H1 (cell line): ENCODE measurements at regions not wholly inside any gene's neighbourhood (a gene's known extent, or its start where the extent isn't known, plus 50 kb on each side); places are given as distances from the start of the nearest gene placed in this dataset.

Source experiments
- CTCF ChIA-PET: fragments of 300-600 bp; sonication (Branson Sonifier 250); formaldehyde crosslinking; loops from one replicate; lab custom pipeline; 2021; ENCODE audit not compliant: partially characterized antibody; lab: Charles Lee
- POLR2A ChIA-PET: fragments of 300-600 bp; sonication (Branson Sonifier 250); formaldehyde crosslinking; loops from one replicate; lab custom pipeline; 2021; ENCODE audit warnings: inconsistent platforms; ENCODE audit not compliant: partially characterized antibody; lab: Charles Lee
- DNase-seq, 2 experiments: peaks; one replicate each; pipeline versions ENCODE4 v3.0.0 to v3.0.0-alpha.2; 2010 to 2022; ENCODE audit warnings: low spot score in 2 of 2, low read depth in 1 of 2, mixed read lengths in 1 of 2
- FAIRE-seq: peaks from 2 replicates; lab custom pipeline; 2011; peaks lifted over from hg19 to GRCh38; lab: Jason Lieb, UNC
- H2AFZ ChIP-seq: 2 replicates; pipeline ENCODE4 v1.8.1; 2012; ENCODE audit warnings: low read length, inconsistent platforms
- H2AK5ac ChIP-seq: 2 replicates; pipeline ENCODE4 v1.6.1; 2013; ENCODE audit warnings: low read depth, low read length
- H2BK120ac ChIP-seq: replicated peaks from 2 replicates; pipeline ENCODE3; 2013; ENCODE audit warnings: low read depth, low read length, inconsistent platforms
- H2BK12ac ChIP-seq: 2 replicates; pipeline ENCODE4 v1.6.1; 2013; ENCODE audit warnings: low read depth, low read length
- H2BK15ac ChIP-seq: 2 replicates; pipeline ENCODE4 v1.6.1; 2013; ENCODE audit warnings: low read length
- H2BK20ac ChIP-seq: 2 replicates; pipeline ENCODE4 v1.6.1; 2013; ENCODE audit warnings: low read length
- H2BK5ac ChIP-seq: 2 replicates; pipeline ENCODE4 v1.6.1; 2013; ENCODE audit warnings: low read depth, low read length
- H3K14ac ChIP-seq: 2 replicates; pipeline ENCODE4 v1.6.1; 2013; ENCODE audit warnings: inconsistent platforms; ENCODE audit not compliant: insufficient read length
- H3K18ac ChIP-seq: 2 replicates; pipeline ENCODE4 v1.6.1; 2013; ENCODE audit warnings: low read length; ENCODE audit errors: extremely low read depth
- H3K23ac ChIP-seq: 2 replicates; pipeline ENCODE4 v1.6.1; 2013; ENCODE audit warnings: inconsistent platforms; ENCODE audit not compliant: insufficient read length
- H3K23me2 ChIP-seq: 2 replicates; pipeline ENCODE4 v1.6.1; 2013; ENCODE audit warnings: low read depth, low read length
- H3K27ac ChIP-seq: 2 replicates; pipeline ENCODE4 v1.6.1; 2011; ENCODE audit warnings: low read depth, low read length, inconsistent platforms
- H3K27me3 ChIP-seq, 4 experiments: replicated peaks in 1 of 4; 1 replicate in 1 of 4; 2 replicates in 3 of 4; pipeline versions ENCODE4 v1.6.1 to v1.8.1; 2011 to 2013; ENCODE audit warnings: low read length in 3 of 4, mild to moderate bottlenecking in 3 of 4, inconsistent platforms in 2 of 4, mixed read lengths in 2 of 4, moderate library complexity in 1 of 4; ENCODE audit not compliant: control insufficient read depth in 3 of 4, insufficient read depth in 3 of 4; ENCODE audit errors: extremely low read depth in 1 of 4
- H3K36me3 ChIP-seq, 4 experiments: 2 replicates each; pipeline versions ENCODE4 v1.6.1 to v1.8.1; 2011 to 2013; ENCODE audit warnings: mild to moderate bottlenecking in 4 of 4, low read length in 3 of 4, moderate library complexity in 2 of 4, control low read depth in 1 of 4, inconsistent platforms in 1 of 4; ENCODE audit not compliant: insufficient read depth in 4 of 4, control insufficient read depth in 2 of 4
- H3K4ac ChIP-seq: replicated peaks from 2 replicates; pipeline ENCODE3; 2013; ENCODE audit warnings: low read length, low read depth, mixed read lengths, inconsistent platforms; ENCODE audit not compliant: insufficient read length
- H3K4me1 ChIP-seq, 4 experiments: replicated peaks in 1 of 4; 1 replicate in 1 of 4; 2 replicates in 3 of 4; pipeline versions ENCODE4 v1.6.1 to v1.8.1; 2011 to 2013; ENCODE audit warnings: low read length in 3 of 4, inconsistent platforms in 2 of 4, mixed read lengths in 1 of 4; ENCODE audit not compliant: insufficient read depth in 4 of 4, control insufficient read depth in 3 of 4
- H3K4me2 ChIP-seq, 2 experiments: 2 replicates each; pipeline versions ENCODE4 v1.6.1 to v1.8.1; 2011 to 2013; ENCODE audit warnings: low read depth in 2 of 2, low read length in 2 of 2, control low read depth in 1 of 2, inconsistent platforms in 1 of 2, mild to moderate bottlenecking in 1 of 2; ENCODE audit not compliant: insufficient read depth in 1 of 2
- H3K4me3 ChIP-seq, 4 experiments: fragments of 200-600, 300-600 bp in 1 of 4; sonication (generic), shearing (Covaris generic), sonication (Bioruptor Twin) in 1 of 4; 2 replicates each; pipeline versions ENCODE4 v1.5.1 to v1.8.1; 2011 to 2016; ENCODE audit warnings: low read length in 4 of 4, low read depth in 3 of 4, control low read depth in 2 of 4, inconsistent platforms in 2 of 4, mild to moderate bottlenecking in 2 of 4, mixed read lengths in 1 of 4, moderate library complexity in 1 of 4; ENCODE audit not compliant: insufficient read depth in 2 of 4; ENCODE audit errors: extremely low read depth in 1 of 4
- H3K56ac ChIP-seq: replicated peaks from 2 replicates; pipeline ENCODE3; 2013; ENCODE audit warnings: low read depth, mild to moderate bottlenecking, mixed read lengths, low read length, inconsistent platforms; ENCODE audit not compliant: insufficient read length
- H3K79me1 ChIP-seq: 2 replicates; pipeline ENCODE4 v1.6.1; 2013; ENCODE audit warnings: low read depth, low read length, control low read depth
- H3K79me2 ChIP-seq, 2 experiments: 2 replicates each; pipeline versions ENCODE4 v1.6.1 to v1.8.1; 2012 to 2013; ENCODE audit warnings: low read length in 2 of 2, mild to moderate bottlenecking in 2 of 2, inconsistent platforms in 1 of 2; ENCODE audit not compliant: insufficient read depth in 2 of 2, control insufficient read depth in 1 of 2
- H3K9ac ChIP-seq, 4 experiments: replicated peaks in 1 of 4; 1 replicate in 1 of 4; 2 replicates in 3 of 4; pipeline versions ENCODE4 v1.6.1 to v1.8.1; 2011 to 2013; ENCODE audit warnings: low read depth in 3 of 4, low read length in 3 of 4, control low read depth in 2 of 4, mild to moderate bottlenecking in 2 of 4, moderate library complexity in 2 of 4, inconsistent platforms in 1 of 4; ENCODE audit errors: extremely low read depth in 1 of 4
- H3K9me3 ChIP-seq, 2 experiments: 2 replicates each; pipeline versions ENCODE4 v1.6.1 to v1.8.1; 2012 to 2013; ENCODE audit warnings: mild to moderate bottlenecking in 2 of 2, moderate library complexity in 2 of 2, control low read depth in 1 of 2, inconsistent platforms in 1 of 2, low read depth in 1 of 2, low read length in 1 of 2, mixed read lengths in 1 of 2; ENCODE audit not compliant: insufficient read depth in 2 of 2
- H4K20me1 ChIP-seq, 2 experiments: replicated peaks in 1 of 2; 2 replicates each; pipeline versions ENCODE3 to v1.8.1; 2011 to 2013; ENCODE audit warnings: inconsistent platforms in 2 of 2, low read length in 2 of 2, mild to moderate bottlenecking in 1 of 2; ENCODE audit not compliant: insufficient read depth in 2 of 2, control insufficient read depth in 1 of 2
- H4K5ac ChIP-seq: 2 replicates; pipeline ENCODE4 v1.6.1; 2013; ENCODE audit warnings: low read length, low read depth, mixed read lengths, inconsistent platforms; ENCODE audit not compliant: insufficient read length
- H4K8ac ChIP-seq: 2 replicates; pipeline ENCODE4 v1.8.0; 2013; ENCODE audit warnings: mild to moderate bottlenecking, moderate library complexity, low read length, inconsistent platforms; ENCODE audit not compliant: insufficient read depth; ENCODE audit errors: extremely low read depth
- H4K91ac ChIP-seq: replicated peaks from 2 replicates; pipeline ENCODE3; 2013; ENCODE audit warnings: low read length, mixed read lengths, inconsistent platforms; ENCODE audit not compliant: insufficient read length
- KDM1A ChIP-seq: fragments of 200-600, 300-600 bp; sonication (generic); IDR thresholded peaks from 2 replicates; pipeline ENCODE4 v1.7.1; 2016; ENCODE audit warnings: mild to moderate bottlenecking, low read length, borderline replicate concordance
- WGBS, 2 experiments: shearing (Covaris generic) in 1 of 2; methylation state at CpG; one replicate each; pipeline versions ENCODE4 v1.1.6 to v1.1.7; 2013 to 2015; ENCODE audit warnings: low lambda C conversion rate in 2 of 2, mixed read lengths in 2 of 2, inconsistent platforms in 1 of 2, low coverage in 1 of 2, missing lambda C conversion rate in 1 of 2; ENCODE audit not compliant: insufficient replicate concordance in 2 of 2, insufficient coverage in 1 of 2, insufficient read length in 1 of 2; ENCODE audit errors: extremely low coverage in 1 of 2, missing lambda C conversion rate in 1 of 2; 5-methylcytosine and 5-hydroxymethylcytosine counted together
- TF ChIP-seq, protein P1 (sequence below): IDR thresholded peaks from 2 replicates; pipeline ENCODE4 v1.6.1; 2012; ENCODE audit warnings: inconsistent platforms

DNA sequence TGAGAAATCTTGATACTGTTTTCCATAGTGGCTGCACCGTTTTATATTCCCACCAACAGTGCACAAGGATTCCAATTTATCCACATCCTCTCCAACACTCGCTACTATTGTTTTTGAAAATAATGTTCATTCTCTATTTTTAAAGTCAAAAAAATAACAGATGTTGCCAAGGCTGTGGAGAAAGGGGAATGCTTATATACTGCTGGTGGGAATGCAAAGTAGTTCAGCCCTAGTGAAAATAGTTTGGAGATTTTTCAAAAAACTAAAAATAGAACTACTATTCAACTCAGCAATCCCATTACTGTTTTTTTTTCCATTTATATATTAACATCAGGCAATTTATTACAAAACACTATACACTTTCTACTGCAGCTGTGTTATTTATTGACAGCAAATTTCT lies 208.7 kb downstream of the CBLL2 start:
- no peak overlapping the region for H2BK5ac ChIP-seq
- H4K20me1 ChIP-seq: no peaks in the 10 kb centered on the region
- no peak overlapping the region for H2BK120ac ChIP-seq
- no peak for TF ChIP-seq KDM1A
- TF ChIP-seq, protein P1, sequence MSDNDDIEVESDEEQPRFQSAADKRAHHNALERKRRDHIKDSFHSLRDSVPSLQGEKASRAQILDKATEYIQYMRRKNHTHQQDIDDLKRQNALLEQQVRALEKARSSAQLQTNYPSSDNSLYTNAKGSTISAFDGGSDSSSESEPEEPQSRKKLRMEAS: no peak
- 84% methylated on average over 2 of the region's 2 CpGs; no CpG with 5 or more reads in 1 of the 2 experiments for WGBS, 2 experiments
- no peak overlapping the region for H3K27ac ChIP-seq
- no peak overlapping the region for H3K23ac ChIP-seq
- no peaks in the 10 kb centered on the region for H3K36me3 ChIP-seq
- no peak overlapping the region for H3K14ac ChIP-seq
- H2AK5ac ChIP-seq: no peak overlapping the region
- no peaks in the 10 kb centered on the region for H3K79me2 ChIP-seq
- no peak overlapping the region for H4K8ac ChIP-seq
- H3K23me2 ChIP-seq: no peaks in the 10 kb centered on the region
- no peaks in the 10 kb centered on the region for H3K4me1 ChIP-seq
- H3K79me1 ChIP-seq: no peaks in the 10 kb centered on the region
- no peak overlapping the region for H3K4me2 ChIP-seq
- no peak overlapping the region for H3K56ac ChIP-seq
- H3K4me3 ChIP-seq: no peak overlapping the region
- H2AFZ ChIP-seq: no peak overlapping the region
- H2BK15ac ChIP-seq: no peak overlapping the region
- FAIRE-seq (no peak), DNase-seq (no peak)
- no peak overlapping the region for H4K5ac ChIP-seq
- no peak overlapping the region for H3K9ac ChIP-seq
- ChIA-PET POLR2A (no interaction called here), CTCF (no interaction called here)
- H3K4ac ChIP-seq: no peak overlapping the region
- no peaks in the 10 kb centered on the region for H3K9me3 ChIP-seq
- H2BK20ac ChIP-seq: no peak overlapping the region
- H4K91ac ChIP-seq: no peak overlapping the region
- no peaks in the 10 kb centered on the region for H3K27me3 ChIP-seq
- no peak overlapping the region for H2BK12ac ChIP-seq
- no peak overlapping the region for H3K18ac ChIP-seq
